ENCODE measurements at regions not wholly inside any gene's neighbourhood (a gene's known extent, or its start where the extent isn't known, plus 50 kb on each side); places are given as distances from the start of the nearest gene placed in this dataset.
A peak's percentile ranks its signal among the peaks of the same experiment; 100 is the strongest.

DNA sequence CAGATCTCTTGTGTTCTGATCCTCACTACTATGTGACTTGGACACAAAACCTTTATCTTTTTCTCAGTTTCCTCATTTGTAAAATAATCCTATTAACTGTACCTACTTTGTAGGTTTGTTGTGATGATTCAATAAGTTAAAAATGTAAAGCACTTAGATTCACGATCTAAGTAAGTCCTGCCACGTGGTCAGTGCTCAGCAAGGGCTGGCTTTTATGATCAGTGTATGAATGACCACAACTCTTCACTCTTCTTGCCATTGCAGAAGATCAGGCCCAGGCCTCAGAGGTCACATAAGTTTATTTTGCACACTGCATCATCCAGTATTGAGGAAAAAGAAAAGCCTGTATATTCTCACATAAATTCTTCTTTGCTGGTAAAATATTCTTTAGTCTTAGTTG, 1192.5 kb upstream of the ACVR2A start:
- no peak for DNase-seq (ENCODE audit: low read depth)
- TF ChIP-seq, protein P1, sequence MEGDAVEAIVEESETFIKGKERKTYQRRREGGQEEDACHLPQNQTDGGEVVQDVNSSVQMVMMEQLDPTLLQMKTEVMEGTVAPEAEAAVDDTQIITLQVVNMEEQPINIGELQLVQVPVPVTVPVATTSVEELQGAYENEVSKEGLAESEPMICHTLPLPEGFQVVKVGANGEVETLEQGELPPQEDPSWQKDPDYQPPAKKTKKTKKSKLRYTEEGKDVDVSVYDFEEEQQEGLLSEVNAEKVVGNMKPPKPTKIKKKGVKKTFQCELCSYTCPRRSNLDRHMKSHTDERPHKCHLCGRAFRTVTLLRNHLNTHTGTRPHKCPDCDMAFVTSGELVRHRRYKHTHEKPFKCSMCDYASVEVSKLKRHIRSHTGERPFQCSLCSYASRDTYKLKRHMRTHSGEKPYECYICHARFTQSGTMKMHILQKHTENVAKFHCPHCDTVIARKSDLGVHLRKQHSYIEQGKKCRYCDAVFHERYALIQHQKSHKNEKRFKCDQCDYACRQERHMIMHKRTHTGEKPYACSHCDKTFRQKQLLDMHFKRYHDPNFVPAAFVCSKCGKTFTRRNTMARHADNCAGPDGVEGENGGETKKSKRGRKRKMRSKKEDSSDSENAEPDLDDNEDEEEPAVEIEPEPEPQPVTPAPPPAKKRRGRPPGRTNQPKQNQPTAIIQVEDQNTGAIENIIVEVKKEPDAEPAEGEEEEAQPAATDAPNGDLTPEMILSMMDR (conservative IDR thresholded peaks at IDR 0.05; ENCODE audit: low read depth, low read length), result no peak
- no peak overlapping the region for H3K4me3 ChIP-seq (ENCODE audit: low read depth, low read length)

DNA sequence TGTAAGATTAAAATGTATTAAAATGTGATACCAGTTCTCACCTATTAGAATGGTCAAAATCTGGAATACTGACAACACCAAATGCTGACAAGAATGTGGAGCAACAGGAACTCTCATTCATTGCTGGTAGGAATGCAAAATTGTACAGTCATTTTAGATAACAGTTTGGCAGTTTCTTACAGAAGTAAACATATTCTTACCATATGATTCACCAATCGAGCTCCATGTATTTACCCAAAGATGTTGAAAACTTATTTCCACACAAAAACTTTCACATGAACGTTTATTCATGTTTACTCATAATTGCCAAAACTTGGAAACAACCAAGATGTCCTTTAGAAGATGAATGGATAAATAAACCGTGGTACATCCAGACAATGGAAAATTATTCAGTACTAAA, 1193.5 kb upstream of the ACVR2A start:
- DNase-seq (ENCODE audit: low read depth), result no peak
- TF ChIP-seq, protein P1 (conservative IDR thresholded peaks at IDR 0.05; ENCODE audit: low read depth, low read length), result no peak
- no peak overlapping the region for H3K4me3 ChIP-seq (ENCODE audit: low read depth, low read length)

DNA sequence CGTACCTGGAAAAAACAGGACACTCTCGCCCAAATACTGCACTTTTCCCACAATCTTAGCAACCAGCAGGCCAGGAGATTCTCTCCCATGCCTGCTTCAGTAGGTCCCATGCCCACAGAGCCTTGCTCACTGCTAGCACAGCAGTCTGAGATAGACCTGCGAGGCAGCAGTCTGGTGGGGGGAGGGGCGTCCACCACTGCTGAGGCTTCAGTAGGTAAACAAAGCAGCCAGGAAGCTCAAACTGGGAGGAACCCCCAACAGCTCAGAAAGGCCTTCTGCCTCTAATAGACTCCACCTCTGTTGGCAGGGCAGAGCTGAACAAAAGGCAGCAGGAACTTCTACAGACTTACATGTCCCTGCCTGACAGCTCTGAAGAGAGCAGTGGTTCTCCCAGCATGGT, 1202.8 kb upstream of the ACVR2A start:
- H3K4me3 ChIP-seq (ENCODE audit: low read depth, low read length), result no peak overlapping the region
- TF ChIP-seq, protein P1 (conservative IDR thresholded peaks at IDR 0.05; ENCODE audit: low read depth, low read length), result no peak
- DNase-seq (ENCODE audit: low read depth), result no peak

DNA sequence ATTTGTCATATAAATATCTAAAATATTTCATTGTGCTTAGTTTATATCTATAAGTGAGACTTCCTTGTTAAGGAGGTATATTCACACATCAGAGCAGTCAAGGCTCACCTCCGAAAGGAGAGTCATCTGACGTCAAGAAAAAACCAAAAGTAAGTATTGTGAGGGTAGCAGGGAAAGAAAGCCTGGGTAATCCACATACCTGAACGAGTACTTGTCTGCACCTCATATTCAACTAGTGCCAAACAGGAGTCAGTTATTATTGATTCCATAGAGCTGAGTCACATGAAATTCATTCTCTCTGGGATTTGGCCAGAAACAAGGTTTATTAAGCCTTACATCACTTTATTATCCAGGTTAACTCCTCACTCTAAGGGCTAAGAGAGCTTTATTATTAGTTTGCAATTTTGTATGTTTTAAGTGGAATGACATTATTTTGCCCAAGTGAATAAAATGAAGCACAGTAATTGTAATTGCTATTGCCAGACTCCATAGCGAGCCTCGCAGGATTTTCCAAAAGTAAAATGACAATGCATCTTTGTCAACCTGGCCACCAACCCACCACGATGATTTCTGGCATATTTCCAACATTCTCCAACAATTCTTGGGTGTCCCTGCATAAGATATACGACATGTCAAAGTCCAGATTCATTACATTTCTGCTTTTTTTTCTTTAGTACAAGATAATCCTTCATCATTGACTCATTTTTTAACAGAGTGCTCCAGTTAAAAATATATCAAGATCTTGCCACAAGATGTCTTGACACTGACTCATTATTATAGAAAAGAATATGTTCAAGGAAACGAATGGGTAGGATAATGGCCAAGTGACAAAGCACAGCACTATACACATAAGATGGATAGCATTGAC, 1210.4 kb upstream of the ACVR2A start:
- H3K4me3 ChIP-seq (ENCODE audit: low read depth, low read length), result no peak overlapping the region
- TF ChIP-seq, protein P1 (conservative IDR thresholded peaks at IDR 0.05; ENCODE audit: low read depth, low read length), result no peak
- DNase-seq (ENCODE audit: low read depth), result peak; percentile 47

DNA sequence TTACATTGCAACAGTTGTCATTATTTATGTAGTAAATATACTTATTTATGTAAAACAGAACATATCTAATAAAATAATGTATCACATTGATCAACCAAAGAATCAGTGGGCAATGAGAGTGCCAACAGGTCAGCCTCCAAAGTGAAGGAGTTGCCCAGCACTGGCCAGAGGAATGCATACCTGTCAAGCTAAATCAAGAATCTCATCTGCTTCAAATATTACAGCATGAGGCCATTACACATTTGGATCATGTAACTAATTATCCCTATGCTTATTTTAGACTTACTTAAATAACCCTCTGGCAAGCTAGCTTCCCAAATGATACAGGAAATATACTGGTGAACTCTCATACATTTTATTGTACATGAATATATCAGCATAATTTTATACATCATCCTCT, 1211.7 kb upstream of the ACVR2A start:
- TF ChIP-seq, protein P1 (conservative IDR thresholded peaks at IDR 0.05; ENCODE audit: low read depth, low read length), result no peak
- no peak for DNase-seq (ENCODE audit: low read depth)
- no peak overlapping the region for H3K4me3 ChIP-seq (ENCODE audit: low read depth, low read length)

DNA sequence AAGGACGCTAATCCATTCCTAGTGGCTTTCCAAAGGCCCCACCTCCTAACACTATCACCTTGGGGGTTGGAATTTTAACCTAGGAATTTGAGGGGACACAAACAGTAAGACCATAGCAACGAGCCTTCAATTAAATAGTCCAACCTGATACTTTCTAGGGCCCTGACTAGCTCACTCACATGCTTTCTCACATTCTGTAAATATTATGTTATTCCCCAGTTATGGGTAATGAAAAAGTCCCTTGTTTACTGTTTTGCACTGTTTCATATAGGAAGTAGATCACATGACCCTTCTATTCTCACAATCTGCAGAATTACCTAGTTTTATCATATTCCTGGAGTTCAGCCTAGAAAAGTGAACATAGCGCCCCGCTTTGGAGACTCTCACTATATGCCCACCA, 1212.1 kb upstream of the ACVR2A start:
- DNase-seq (ENCODE audit: low read depth), result no peak
- TF ChIP-seq, protein P1 (conservative IDR thresholded peaks at IDR 0.05; ENCODE audit: low read depth, low read length), result no peak
- no peak overlapping the region for H3K4me3 ChIP-seq (ENCODE audit: low read depth, low read length)
